Liver (tissue), 3 donors: ENCODE measurements at regions not wholly inside any gene's neighbourhood (a gene's known extent, or its start where the extent isn't known, plus 50 kb on each side); places are given as distances from the start of the nearest gene placed in this dataset.

Experiments used
- CTCF ChIP-seq: fragments of 150-350 bp; IDR thresholded peaks from 2 replicates; pipeline ENCODE4 v1.5.1; 2017; ENCODE audit warnings: improper control_type of control experiment, low read depth, low read length; ENCODE audit not compliant: missing input control
- EGR1 ChIP-seq, 2 donors: IDR thresholded peaks; 2 replicates each; pipeline ENCODE4 v1.6.1; 2016 to 2018; ENCODE audit warnings: antibody characterized with exemption in 2 of 2, low read depth in 2 of 2
- FOXA1 ChIP-seq: IDR thresholded peaks from 2 replicates; pipeline ENCODE4 v1.6.1; 2016; ENCODE audit warnings: antibody characterized with exemption
- GABPA ChIP-seq, 2 donors: IDR thresholded peaks in 1 of 2; conservative IDR thresholded peaks in 1 of 2; 2 replicates each; pipeline ENCODE4 v1.6.1; 2016; ENCODE audit warnings: antibody characterized with exemption in 2 of 2, mild to moderate bottlenecking in 1 of 2, moderate library complexity in 1 of 2
- JUND ChIP-seq, 2 donors: IDR thresholded peaks; 2 replicates each; pipeline ENCODE4 v1.6.1; 2016; ENCODE audit warnings: antibody characterized with exemption in 2 of 2
- MAX ChIP-seq: IDR thresholded peaks from 2 replicates; pipeline ENCODE4 v1.6.1; 2016; ENCODE audit warnings: antibody characterized with exemption
- REST ChIP-seq: IDR thresholded peaks from 2 replicates; pipeline ENCODE4 v1.6.1; 2016; ENCODE audit warnings: antibody characterized with exemption, mild to moderate bottlenecking
- SP1 ChIP-seq: IDR thresholded peaks from 2 replicates; pipeline ENCODE4 v1.6.1; 2018; ENCODE audit warnings: antibody characterized with exemption, mild to moderate bottlenecking
- TAF1 ChIP-seq: conservative IDR thresholded peaks from 2 replicates; pipeline ENCODE4 v1.6.1; 2016; ENCODE audit warnings: antibody characterized with exemption, mild to moderate bottlenecking
- YY1 ChIP-seq: IDR thresholded peaks from 2 replicates; pipeline ENCODE4 v1.6.1; 2016; ENCODE audit warnings: antibody characterized with exemption, mild to moderate bottlenecking
- ZBTB33 ChIP-seq: IDR thresholded peaks from 2 replicates; pipeline ENCODE4 v1.6.1; 2016; ENCODE audit warnings: antibody characterized with exemption
- donor health status: healthy.
- donor health status: healthy.

GRCh38 chr3:5769825-5770224 lies 582.3 kb downstream of the EDEM1 start:
- no peak for TF ChIP-seq CTCF
- no peak for TF ChIP-seq GABPA (IDR thresholded peaks at IDR 0.05 in 1 of 2, conservative IDR thresholded peaks at IDR 0.05 in 1 of 2)
- no peak for TF ChIP-seq YY1
- TF ChIP-seq MAX, result no peak
- no peak for TF ChIP-seq REST
- TF ChIP-seq FOXA1, result no peak
- TF ChIP-seq TAF1, result no peak
- TF ChIP-seq JUND (IDR thresholded peaks at IDR 0.05), result no peak
- no peak for TF ChIP-seq ZBTB33
- no peak for TF ChIP-seq SP1
- no peak for TF ChIP-seq EGR1 (IDR thresholded peaks at IDR 0.05; ENCODE audit: low read depth in 2 of 2)
